ENCODE measurements at regions not wholly inside any gene's neighbourhood (a gene's known extent, or its start where the extent isn't known, plus 50 kb on each side); places are given as distances from the start of the nearest gene placed in this dataset.

DNA sequence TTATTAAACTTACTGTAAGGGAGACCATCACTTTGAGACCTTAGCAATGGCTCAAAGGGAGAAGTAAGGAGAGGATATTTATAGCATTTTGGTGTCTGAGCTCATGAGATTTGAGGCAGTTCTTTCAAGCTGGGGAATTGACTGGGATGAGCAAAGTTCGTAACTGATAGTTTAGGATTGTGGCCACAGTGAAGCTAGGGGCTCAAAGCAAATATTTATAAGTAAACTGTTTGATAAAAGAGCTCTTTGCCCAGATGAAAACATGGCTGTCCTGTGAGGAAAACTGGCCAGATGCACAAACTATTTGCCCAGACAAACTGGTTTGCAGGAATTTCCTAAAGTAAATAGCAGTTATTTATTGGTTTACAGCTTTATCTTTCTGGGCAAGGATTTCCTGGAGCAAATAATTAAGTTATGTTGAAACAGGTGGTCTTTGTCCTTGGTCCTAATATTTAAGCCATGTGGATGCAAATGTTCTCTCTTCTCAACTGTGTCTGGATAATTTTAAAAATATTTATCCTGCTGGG is 59.7 kb upstream of the TMTC4 start (continued):
- TF ChIP-seq, protein P1, sequence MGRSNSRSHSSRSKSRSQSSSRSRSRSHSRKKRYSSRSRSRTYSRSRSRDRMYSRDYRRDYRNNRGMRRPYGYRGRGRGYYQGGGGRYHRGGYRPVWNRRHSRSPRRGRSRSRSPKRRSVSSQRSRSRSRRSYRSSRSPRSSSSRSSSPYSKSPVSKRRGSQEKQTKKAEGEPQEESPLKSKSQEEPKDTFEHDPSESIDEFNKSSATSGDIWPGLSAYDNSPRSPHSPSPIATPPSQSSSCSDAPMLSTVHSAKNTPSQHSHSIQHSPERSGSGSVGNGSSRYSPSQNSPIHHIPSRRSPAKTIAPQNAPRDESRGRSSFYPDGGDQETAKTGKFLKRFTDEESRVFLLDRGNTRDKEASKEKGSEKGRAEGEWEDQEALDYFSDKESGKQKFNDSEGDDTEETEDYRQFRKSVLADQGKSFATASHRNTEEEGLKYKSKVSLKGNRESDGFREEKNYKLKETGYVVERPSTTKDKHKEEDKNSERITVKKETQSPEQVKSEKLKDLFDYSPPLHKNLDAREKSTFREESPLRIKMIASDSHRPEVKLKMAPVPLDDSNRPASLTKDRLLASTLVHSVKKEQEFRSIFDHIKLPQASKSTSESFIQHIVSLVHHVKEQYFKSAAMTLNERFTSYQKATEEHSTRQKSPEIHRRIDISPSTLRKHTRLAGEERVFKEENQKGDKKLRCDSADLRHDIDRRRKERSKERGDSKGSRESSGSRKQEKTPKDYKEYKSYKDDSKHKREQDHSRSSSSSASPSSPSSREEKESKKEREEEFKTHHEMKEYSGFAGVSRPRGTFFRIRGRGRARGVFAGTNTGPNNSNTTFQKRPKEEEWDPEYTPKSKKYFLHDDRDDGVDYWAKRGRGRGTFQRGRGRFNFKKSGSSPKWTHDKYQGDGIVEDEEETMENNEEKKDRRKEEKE (IDR thresholded peaks at IDR 0.05) = no peak
- TF ChIP-seq, protein P2, sequence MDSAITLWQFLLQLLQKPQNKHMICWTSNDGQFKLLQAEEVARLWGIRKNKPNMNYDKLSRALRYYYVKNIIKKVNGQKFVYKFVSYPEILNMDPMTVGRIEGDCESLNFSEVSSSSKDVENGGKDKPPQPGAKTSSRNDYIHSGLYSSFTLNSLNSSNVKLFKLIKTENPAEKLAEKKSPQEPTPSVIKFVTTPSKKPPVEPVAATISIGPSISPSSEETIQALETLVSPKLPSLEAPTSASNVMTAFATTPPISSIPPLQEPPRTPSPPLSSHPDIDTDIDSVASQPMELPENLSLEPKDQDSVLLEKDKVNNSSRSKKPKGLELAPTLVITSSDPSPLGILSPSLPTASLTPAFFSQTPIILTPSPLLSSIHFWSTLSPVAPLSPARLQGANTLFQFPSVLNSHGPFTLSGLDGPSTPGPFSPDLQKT (CRISPR knock-in tag; IDR thresholded peaks at IDR 0.05; ENCODE audit: borderline replicate concordance) = no peak
- TF ChIP-seq, protein P3, sequence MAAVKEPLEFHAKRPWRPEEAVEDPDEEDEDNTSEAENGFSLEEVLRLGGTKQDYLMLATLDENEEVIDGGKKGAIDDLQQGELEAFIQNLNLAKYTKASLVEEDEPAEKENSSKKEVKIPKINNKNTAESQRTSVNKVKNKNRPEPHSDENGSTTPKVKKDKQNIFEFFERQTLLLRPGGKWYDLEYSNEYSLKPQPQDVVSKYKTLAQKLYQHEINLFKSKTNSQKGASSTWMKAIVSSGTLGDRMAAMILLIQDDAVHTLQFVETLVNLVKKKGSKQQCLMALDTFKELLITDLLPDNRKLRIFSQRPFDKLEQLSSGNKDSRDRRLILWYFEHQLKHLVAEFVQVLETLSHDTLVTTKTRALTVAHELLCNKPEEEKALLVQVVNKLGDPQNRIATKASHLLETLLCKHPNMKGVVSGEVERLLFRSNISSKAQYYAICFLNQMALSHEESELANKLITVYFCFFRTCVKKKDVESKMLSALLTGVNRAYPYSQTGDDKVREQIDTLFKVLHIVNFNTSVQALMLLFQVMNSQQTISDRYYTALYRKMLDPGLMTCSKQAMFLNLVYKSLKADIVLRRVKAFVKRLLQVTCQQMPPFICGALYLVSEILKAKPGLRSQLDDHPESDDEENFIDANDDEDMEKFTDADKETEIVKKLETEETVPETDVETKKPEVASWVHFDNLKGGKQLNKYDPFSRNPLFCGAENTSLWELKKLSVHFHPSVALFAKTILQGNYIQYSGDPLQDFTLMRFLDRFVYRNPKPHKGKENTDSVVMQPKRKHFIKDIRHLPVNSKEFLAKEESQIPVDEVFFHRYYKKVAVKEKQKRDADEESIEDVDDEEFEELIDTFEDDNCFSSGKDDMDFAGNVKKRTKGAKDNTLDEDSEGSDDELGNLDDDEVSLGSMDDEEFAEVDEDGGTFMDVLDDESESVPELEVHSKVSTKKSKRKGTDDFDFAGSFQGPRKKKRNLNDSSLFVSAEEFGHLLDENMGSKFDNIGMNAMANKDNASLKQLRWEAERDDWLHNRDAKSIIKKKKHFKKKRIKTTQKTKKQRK (IDR thresholded peaks at IDR 0.05; ENCODE audit: low read length) = no peak
- TF ChIP-seq TBX3 (IDR thresholded peaks at IDR 0.05; ENCODE audit: borderline replicate concordance) (peak; percentile 87; the same call in 1 of the 2 replicates), NKX3-1 (CRISPR knock-in tag; IDR thresholded peaks at IDR 0.05) (no peak), FOXJ3 (CRISPR knock-in tag; IDR thresholded peaks at IDR 0.05; ENCODE audit: borderline replicate concordance) (peak; percentile 98; the same call in 1 of the 2 replicates), NFAT5 (CRISPR knock-in tag; IDR thresholded peaks at IDR 0.05) (no peak), ZNF878 (CRISPR knock-in tag; IDR thresholded peaks at IDR 0.05) (peak; percentile 90; the same call in 1 of the 2 replicates), THAP11 (CRISPR knock-in tag; IDR thresholded peaks at IDR 0.05) (peak; percentile 66)
- TF ChIP-seq, protein P4, sequence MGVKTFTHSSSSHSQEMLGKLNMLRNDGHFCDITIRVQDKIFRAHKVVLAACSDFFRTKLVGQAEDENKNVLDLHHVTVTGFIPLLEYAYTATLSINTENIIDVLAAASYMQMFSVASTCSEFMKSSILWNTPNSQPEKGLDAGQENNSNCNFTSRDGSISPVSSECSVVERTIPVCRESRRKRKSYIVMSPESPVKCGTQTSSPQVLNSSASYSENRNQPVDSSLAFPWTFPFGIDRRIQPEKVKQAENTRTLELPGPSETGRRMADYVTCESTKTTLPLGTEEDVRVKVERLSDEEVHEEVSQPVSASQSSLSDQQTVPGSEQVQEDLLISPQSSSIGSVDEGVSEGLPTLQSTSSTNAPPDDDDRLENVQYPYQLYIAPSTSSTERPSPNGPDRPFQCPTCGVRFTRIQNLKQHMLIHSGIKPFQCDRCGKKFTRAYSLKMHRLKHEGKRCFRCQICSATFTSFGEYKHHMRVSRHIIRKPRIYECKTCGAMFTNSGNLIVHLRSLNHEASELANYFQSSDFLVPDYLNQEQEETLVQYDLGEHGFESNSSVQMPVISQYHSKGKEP (CRISPR knock-in tag; IDR thresholded peaks at IDR 0.05) = no peak
